ENCODE measurements at regions not wholly inside any gene's neighbourhood (a gene's known extent, or its start where the extent isn't known, plus 50 kb on each side); places are given as distances from the start of the nearest gene placed in this dataset.

- TF ChIP-seq CTCF (IDR thresholded peaks at IDR 0.05; ENCODE audit: insufficient read depth, low read depth, low read length) (no peak), EZH2 (IDR thresholded peaks at IDR 0.05; ENCODE audit: insufficient read depth, low read length) (no peak)
These were observed 88.5 kb upstream of the HNF1B start for GRCh38 chr17:37833237-37833859.

Measured in astrocyte (in vitro differentiated cells and primary cell).